Heart left ventricle (tissue), 16 donors: ENCODE measurements at regions not wholly inside any gene's neighbourhood (a gene's known extent, or its start where the extent isn't known, plus 50 kb on each side); places are given as distances from the start of the nearest gene placed in this dataset.

ENCODE experiments used
- ATAC-seq, 4 donors: fragments of 200-7000 bp; cut with Tn5 transposase; one replicate each; pipeline ENCODE4 v1.9.1; 2020 to 2022; ENCODE audit warnings: moderate library complexity in 4 of 4, mild to moderate bottlenecking in 3 of 4, moderate number of reproducible peaks in 1 of 4
- DNase-seq, 5 donors: peaks; one replicate each; pipeline ENCODE4 v3.0.0-alpha.2; 2020
- H3K27ac ChIP-seq, 12 donors: fragments of 200-600 bp; sonication (generic) in 4 of 12; one replicate each; pipeline versions ENCODE4 v1.5.0 to v1.8.0; 2016 to 2022; ENCODE audit warnings: mild to moderate bottlenecking in 2 of 12
- H3K27me3 ChIP-seq, 9 donors: fragments of 200-600 bp; sonication (generic) in 2 of 9; one replicate each; pipeline versions ENCODE4 v1.5.1 to v1.8.0; 2016 to 2022; ENCODE audit warnings: mild to moderate bottlenecking in 3 of 9
- H3K36me3 ChIP-seq, 9 donors: fragments of 200-600 bp; sonication (generic) in 2 of 9; one replicate each; pipeline versions ENCODE4 v1.5.0 to v1.8.0; 2018 to 2022; ENCODE audit warnings: mild to moderate bottlenecking in 2 of 9
- H3K4me1 ChIP-seq, 12 donors: fragments of 200-600 bp; sonication (generic) in 4 of 12; one replicate each; pipeline versions ENCODE4 v1.5.0 to v1.8.0; 2016 to 2022; ENCODE audit warnings: mild to moderate bottlenecking in 3 of 12
- H3K4me3 ChIP-seq, 12 donors: fragments of 200-600 bp; sonication (generic) in 4 of 12; one replicate each; pipeline versions ENCODE4 v1.5.0 to v1.8.0; 2017 to 2022; ENCODE audit warnings: mild to moderate bottlenecking in 9 of 12, moderate library complexity in 4 of 12
- H3K9me3 ChIP-seq, 12 donors: fragments of 200-600 bp; sonication (generic) in 4 of 12; one replicate each; pipeline versions ENCODE4 v1.5.0 to v1.8.0; 2016 to 2022; ENCODE audit warnings: mild to moderate bottlenecking in 1 of 12
- CTCF ChIP-seq, 12 donors: fragments of 200-600 bp; sonication (generic) in 4 of 12; IDR thresholded peaks; one replicate each; pipeline versions ENCODE4 v1.5.0 to v1.8.0; 2018 to 2022; ENCODE audit warnings: antibody characterized with exemption in 12 of 12, mild to moderate bottlenecking in 5 of 12
- POLR2A ChIP-seq, 2 donors: fragments of 450-650 bp; IDR thresholded peaks; one replicate each; pipeline ENCODE4 v1.6.1; 2017; ENCODE audit warnings: antibody characterized with exemption in 2 of 2, mild to moderate bottlenecking in 2 of 2, moderate library complexity in 2 of 2
- WGBS, 4 donors: extraction: QIAGEN DNeasy Blood & Tissue Kit in 2 of 4; methylation state at CpG; one replicate each; pipeline versions ENCODE4 v1.1.5 to v1.1.7; 2013 to 2018; 5-methylcytosine and 5-hydroxymethylcytosine counted together
- intact Hi-C, 10 donors: fragments of 100-400 bp; cut with DNase I; formaldehyde crosslinking; loops; one replicate each; pipeline versions ENCODE4 v1.11.1 to v1.14.2; 2022
- donor health status: ischemic (EF 13 %, LVEDD 7.1; RV severe dilation, severe dysfunction).
- donor health status: healthy with polysubstance abuse.
- donor health status: DM: no; HTN: yes; CAD: no.
- donor health status: DM: no; HTN: no; CAD: no.
- donor health status: ischemic (EF 25% LVEDD 6.9; RV normal size, moderate dysfunction).
- donor health status: ischemic (EF 25% LVEDD 5.7; RV mildly dilated, moderate dysfunction).
- donor health status: healthy.
- donor health status: DM: yes; HTN: yes; CAD: no.
- donor health status: ischemic (EF 35%, LVEDD 5.7; RV mildly dilated, moderate dysfunction).
- donor health status: nonischemic (EF 11% LVEDD 7.7; RV severe dilation, severe dysfunction).
- donor health status: DM: yes; HTN: yes; CAD: no.
- donor health status: PGD.
- donor health status: ischemic (EF 29% LVEDD 5.4; RV normal size, mild dysfunction).
- donor health status: nonischemic (EF 23%, LVEDD 6.1; RV moderate dilation, normal function).

GRCh38 chr5:116674881-116675625 is 100.4 kb upstream of the SEMA6A start:
- H3K36me3 ChIP-seq, result no peaks in the 10 kb centered on the region
- no peak for DNase-seq
- no peaks in the 10 kb centered on the region for H3K27me3 ChIP-seq
- TF ChIP-seq CTCF (IDR thresholded peaks at IDR 0.05) (no peak), POLR2A (IDR thresholded peaks at IDR 0.05) (no peak)
- H3K27ac ChIP-seq, result no peak overlapping the region
- H3K4me1 ChIP-seq, result peaks cover 0 to 7% (median 4%) of the 10 kb centered on the region in 12 donors
- intact Hi-C loops, result loop anchor here in 1 of 10 donors (10.0 kb wide), 1 partner anchor 110 kb away; no protein-coding TSS in a partner anchor
- no peak overlapping the region for H3K4me3 ChIP-seq
- WGBS, 4 donors, result 68 to 76% (median 73%) methylated on average over 6 of the region's 6 CpGs
- H3K9me3 ChIP-seq, result no peaks in the 10 kb centered on the region
- ATAC-seq, result no peak

DNA sequence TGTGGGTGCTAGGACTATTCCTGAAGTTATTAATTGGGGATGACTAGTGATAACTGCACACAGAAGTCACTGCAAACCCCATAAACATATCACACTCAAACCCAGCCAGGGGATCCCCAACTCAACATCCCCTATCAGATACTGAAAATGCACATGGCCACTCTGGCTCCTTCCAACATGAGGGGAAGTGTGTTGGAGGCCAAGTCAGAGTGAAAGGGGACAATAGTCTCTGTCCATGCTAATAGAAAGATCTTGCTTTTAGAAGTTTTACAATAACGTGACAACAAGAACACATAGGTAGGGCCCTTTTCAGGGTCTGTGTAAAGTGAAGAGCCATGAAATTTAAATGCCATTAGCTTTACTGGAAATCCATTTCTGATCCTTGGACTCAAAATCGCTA is 98.8 kb upstream of the SEMA6A start:
- H3K27me3 ChIP-seq, result no peaks in the 10 kb centered on the region
- no peak for ATAC-seq
- H3K9me3 ChIP-seq, result no peaks in the 10 kb centered on the region
- peaks cover 0 to 10% (median 6%) of the 10 kb centered on the region in 12 donors for H3K4me1 ChIP-seq
- 91 to 99% (median 95%) methylated on average over 2 of the region's 2 CpGs for WGBS, 4 donors
- no peak overlapping the region for H3K4me3 ChIP-seq
- no peaks in the 10 kb centered on the region for H3K36me3 ChIP-seq
- H3K27ac ChIP-seq, result no peak overlapping the region
- intact Hi-C loops, result loop anchor here in 1 of 10 donors (10.0 kb wide), 1 partner anchor 111 kb away; no protein-coding TSS in a partner anchor
- TF ChIP-seq CTCF (IDR thresholded peaks at IDR 0.05), result no peak
- no peak for TF ChIP-seq POLR2A (IDR thresholded peaks at IDR 0.05)
- no peak for DNase-seq

GRCh38 chr5:116672203-116672602 is 97.6 kb upstream of the SEMA6A start:
- no peak overlapping the region for H3K4me3 ChIP-seq
- ATAC-seq, result no peak
- intact Hi-C loops, result loop anchor here in 1 of 10 donors (10.0 kb wide), 1 partner anchor 113 kb away; no protein-coding TSS in a partner anchor
- no peaks in the 10 kb centered on the region for H3K36me3 ChIP-seq
- TF ChIP-seq POLR2A (IDR thresholded peaks at IDR 0.05), result no peak
- TF ChIP-seq CTCF (IDR thresholded peaks at IDR 0.05), result no peak
- no peak overlapping the region for H3K27ac ChIP-seq
- DNase-seq, result no peak
- no peaks in the 10 kb centered on the region for H3K9me3 ChIP-seq
- peaks cover 0 to 10% (median 6%) of the 10 kb centered on the region in 12 donors for H3K4me1 ChIP-seq
- no peaks in the 10 kb centered on the region for H3K27me3 ChIP-seq

DNA sequence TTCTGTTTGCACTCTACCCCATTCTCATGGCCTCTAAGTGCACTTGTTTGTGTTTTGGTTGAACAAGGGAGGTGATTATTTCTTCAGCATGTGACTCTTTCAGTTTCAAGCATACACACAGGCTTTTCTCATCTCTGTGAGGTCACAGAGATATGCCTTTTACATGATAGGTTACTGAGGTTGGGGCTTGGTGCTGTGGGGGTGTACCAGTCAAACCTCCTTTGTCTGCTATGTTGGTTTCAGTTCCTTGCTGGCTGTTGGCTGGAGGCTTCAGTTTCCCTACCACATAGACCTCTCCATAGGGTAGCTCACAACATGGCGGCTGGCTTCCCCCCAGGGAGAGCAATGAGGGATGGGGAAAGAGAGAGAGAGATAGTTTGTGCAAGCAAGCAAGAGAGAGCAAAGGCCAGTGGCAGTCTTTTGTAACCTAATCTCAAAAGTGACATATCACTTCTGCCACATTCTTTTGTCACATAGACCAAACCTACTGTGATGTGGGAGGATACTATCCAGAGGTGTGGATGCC is 96.7 kb upstream of the SEMA6A start:
- no peak for DNase-seq
- WGBS, 4 donors, result 94 to 100% (median 99%) methylated on average over 1 of the region's 1 CpG
- H3K4me1 ChIP-seq, result peaks cover 0 to 10% (median 6%) of the 10 kb centered on the region in 12 donors
- TF ChIP-seq POLR2A (IDR thresholded peaks at IDR 0.05) (no peak), CTCF (IDR thresholded peaks at IDR 0.05) (no peak)
- H3K27me3 ChIP-seq, result no peaks in the 10 kb centered on the region
- intact Hi-C loops, result loop anchor here in 1 of 10 donors (10.0 kb wide), 1 partner anchor 114 kb away; no protein-coding TSS in a partner anchor
- no peak overlapping the region for H3K4me3 ChIP-seq
- ATAC-seq, result no peak
- H3K27ac ChIP-seq, result no peak overlapping the region
- H3K9me3 ChIP-seq, result no peaks in the 10 kb centered on the region
- no peaks in the 10 kb centered on the region for H3K36me3 ChIP-seq
